Stromal cell of bone marrow (primary cell): ENCODE measurements at regions not wholly inside any gene's neighbourhood (a gene's known extent, or its start where the extent isn't known, plus 50 kb on each side); places are given as distances from the start of the nearest gene placed in this dataset.

Experiments
- DNase-seq: peaks from one replicate; pipeline ENCODE4 v3.0.0-alpha.2; 2012; ENCODE audit warnings: low read depth

- no peak for DNase-seq
Observed at GRCh38 chr7:18414885-18415284, 80.7 kb upstream of the HDAC9 start.

- DNase-seq, result no peak
Observed at GRCh38 chr7:18416988-18417387, 78.6 kb upstream of the HDAC9 start.

- no peak for DNase-seq
Observed at GRCh38 chr7:18419456-18419855, 76.1 kb upstream of the HDAC9 start.

- no peak for DNase-seq
Observed at GRCh38 chr7:18420108-18420507, 75.4 kb upstream of the HDAC9 start.

- DNase-seq, result no peak
Observed at GRCh38 chr7:18420748-18421147, 74.8 kb upstream of the HDAC9 start.

- no peak for DNase-seq
Observed at GRCh38 chr7:18421297-18422002, 74.1 kb upstream of the HDAC9 start.

GRCh38 chr7:18425227-18425626 is 70.3 kb upstream of the HDAC9 start:
- no peak for DNase-seq

GRCh38 chr7:18425838-18426445 is 69.6 kb upstream of the HDAC9 start:
- no peak for DNase-seq

- no peak for DNase-seq
Observed at GRCh38 chr7:18426564-18427226, 68.9 kb upstream of the HDAC9 start.

- DNase-seq, result no peak
Observed at GRCh38 chr7:18429547-18429946, 66.0 kb upstream of the HDAC9 start.

- DNase-seq, result no peak
Observed at GRCh38 chr7:18430810-18431209, 64.7 kb upstream of the HDAC9 start.

GRCh38 chr7:18434171-18434570 is 61.4 kb upstream of the HDAC9 start:
- no peak for DNase-seq

- no peak for DNase-seq
Observed at GRCh38 chr7:18437101-18437500, 58.4 kb upstream of the HDAC9 start.

- no peak for DNase-seq
Observed at GRCh38 chr7:18440934-18441333, 54.6 kb upstream of the HDAC9 start.

GRCh38 chr7:18444826-18445225 is 50.7 kb upstream of the HDAC9 start:
- no peak for DNase-seq

GRCh38 chr7:18445483-18445882 is 50.1 kb upstream of the HDAC9 start:
- no peak for DNase-seq
